ENCODE measurements at regions not wholly inside any gene's neighbourhood (a gene's known extent, or its start where the extent isn't known, plus 50 kb on each side); places are given as distances from the start of the nearest gene placed in this dataset.

DNA sequence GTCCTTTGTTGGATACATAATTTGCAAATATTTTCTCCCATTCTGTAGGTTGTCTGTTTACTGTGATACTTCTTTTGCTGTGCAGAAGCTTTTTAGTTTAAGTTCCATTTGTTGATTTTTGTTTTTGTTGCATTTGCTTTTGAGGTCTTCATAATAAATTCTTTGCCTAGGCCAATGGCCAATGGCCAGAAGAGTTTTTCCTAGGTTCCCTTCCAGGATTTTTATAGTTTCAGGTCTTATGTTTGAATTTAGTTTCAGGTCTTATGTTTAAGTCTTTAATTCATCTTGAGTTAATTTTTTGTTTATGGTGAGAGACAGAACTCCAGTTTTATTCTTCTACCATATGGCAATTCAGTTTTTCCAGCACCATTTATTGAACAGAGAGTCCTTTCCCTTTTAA is 90.1 kb upstream of the GOT2 start:
- no peak for ATAC-seq
- Histone ChIP-seq H3K4me3 (no peak overlapping the region), H3K4me2 (no peak overlapping the region), H3K27ac (no peak overlapping the region), H3K9me3 (0 out of 3 replicates have a peak, but pooled peaks cover 3% of the 10 kb centered on the region), H3K4me1 (no peaks in the 10 kb centered on the region)
- FAIRE-seq = no peak
- ChIA-PET CTCF (interaction anchor here (5.1 kb wide), 1 partner anchor 10 kb away, joined by 21 read pairs; no protein-coding TSS in a partner anchor), POLR2A (no interaction called here)
- DNase-seq (ENCODE audit: low read depth in 1 of 2, low spot score in 1 of 2) = no peak
- TF ChIP-seq ZC3H11A (IDR thresholded peaks at IDR 0.05) (no peak), CEBPB (IDR thresholded peaks at IDR 0.05) (no peak), GATA3 (IDR thresholded peaks at IDR 0.05; ENCODE audit: borderline replicate concordance) (no peak), HOXA7 (CRISPR knock-in tag; IDR thresholded peaks at IDR 0.05) (no peak), TFCP2L1 (CRISPR knock-in tag; IDR thresholded peaks at IDR 0.05) (no peak), ZFP36 (IDR thresholded peaks at IDR 0.05; ENCODE audit: borderline replicate concordance, partially characterized antibody) (no peak), PHF8 (IDR thresholded peaks at IDR 0.05; ENCODE audit: borderline replicate concordance, low read depth) (no peak), HOXB5 (CRISPR knock-in tag; IDR thresholded peaks at IDR 0.05) (no peak), ZSCAN20 (CRISPR knock-in tag; IDR thresholded peaks at IDR 0.05) (no peak), NFE2L2 (conservative IDR thresholded peaks at IDR 0.05; ENCODE audit: low read length) (no peak), RARB (CRISPR knock-in tag; IDR thresholded peaks at IDR 0.05) (no peak)
- TF ChIP-seq, protein P1, sequence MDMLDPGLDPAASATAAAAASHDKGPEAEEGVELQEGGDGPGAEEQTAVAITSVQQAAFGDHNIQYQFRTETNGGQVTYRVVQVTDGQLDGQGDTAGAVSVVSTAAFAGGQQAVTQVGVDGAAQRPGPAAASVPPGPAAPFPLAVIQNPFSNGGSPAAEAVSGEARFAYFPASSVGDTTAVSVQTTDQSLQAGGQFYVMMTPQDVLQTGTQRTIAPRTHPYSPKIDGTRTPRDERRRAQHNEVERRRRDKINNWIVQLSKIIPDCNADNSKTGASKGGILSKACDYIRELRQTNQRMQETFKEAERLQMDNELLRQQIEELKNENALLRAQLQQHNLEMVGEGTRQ (IDR thresholded peaks at IDR 0.05) = no peak
- TF ChIP-seq, protein P2, sequence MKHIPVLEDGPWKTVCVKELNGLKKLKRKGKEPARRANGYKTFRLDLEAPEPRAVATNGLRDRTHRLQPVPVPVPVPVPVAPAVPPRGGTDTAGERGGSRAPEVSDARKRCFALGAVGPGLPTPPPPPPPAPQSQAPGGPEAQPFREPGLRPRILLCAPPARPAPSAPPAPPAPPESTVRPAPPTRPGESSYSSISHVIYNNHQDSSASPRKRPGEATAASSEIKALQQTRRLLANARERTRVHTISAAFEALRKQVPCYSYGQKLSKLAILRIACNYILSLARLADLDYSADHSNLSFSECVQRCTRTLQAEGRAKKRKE (CRISPR knock-in tag; IDR thresholded peaks at IDR 0.05; ENCODE audit: low read depth) = no peak
- TF ChIP-seq, protein P3, sequence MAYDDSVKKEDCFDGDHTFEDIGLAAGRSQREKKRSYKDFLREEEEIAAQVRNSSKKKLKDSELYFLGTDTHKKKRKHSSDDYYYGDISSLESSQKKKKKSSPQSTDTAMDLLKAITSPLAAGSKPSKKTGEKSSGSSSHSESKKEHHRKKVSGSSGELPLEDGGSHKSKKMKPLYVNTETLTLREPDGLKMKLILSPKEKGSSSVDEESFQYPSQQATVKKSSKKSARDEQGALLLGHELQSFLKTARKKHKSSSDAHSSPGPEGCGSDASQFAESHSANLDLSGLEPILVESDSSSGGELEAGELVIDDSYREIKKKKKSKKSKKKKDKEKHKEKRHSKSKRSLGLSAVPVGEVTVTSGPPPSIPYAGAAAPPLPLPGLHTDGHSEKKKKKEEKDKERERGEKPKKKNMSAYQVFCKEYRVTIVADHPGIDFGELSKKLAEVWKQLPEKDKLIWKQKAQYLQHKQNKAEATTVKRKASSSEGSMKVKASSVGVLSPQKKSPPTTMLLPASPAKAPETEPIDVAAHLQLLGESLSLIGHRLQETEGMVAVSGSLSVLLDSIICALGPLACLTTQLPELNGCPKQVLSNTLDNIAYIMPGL (CRISPR knock-in tag; IDR thresholded peaks at IDR 0.05; ENCODE audit: borderline replicate concordance) = no peak

DNA sequence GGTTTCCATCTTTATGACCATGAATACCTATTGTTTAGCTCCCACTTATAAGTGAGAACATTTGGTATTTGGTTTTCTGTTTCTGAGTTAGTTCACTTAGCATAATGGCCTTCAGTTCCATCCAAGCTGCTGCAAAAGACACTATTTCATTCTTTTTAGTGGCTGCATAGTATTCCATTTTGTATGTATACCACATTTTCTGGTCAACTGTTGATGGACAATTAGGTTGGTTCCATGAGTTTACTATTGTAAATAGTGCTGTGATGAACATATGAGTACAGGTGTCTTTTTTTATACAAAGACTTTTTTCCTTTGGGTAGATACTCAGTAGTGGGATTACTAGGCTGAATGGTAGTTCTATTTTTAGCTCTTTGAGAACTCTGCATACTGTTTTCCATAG is 87.8 kb upstream of the GOT2 start:
- DNase-seq (ENCODE audit: low read depth in 1 of 2, low spot score in 1 of 2) (no peak), ATAC-seq (no peak), FAIRE-seq (no peak)
- POLR2A ChIA-PET = no interaction called here
- Histone ChIP-seq H3K9me3 (0 out of 3 replicates have a peak, but pooled peaks cover 3% of the 10 kb centered on the region), H3K4me1 (no peaks in the 10 kb centered on the region), H3K4me3 (no peak overlapping the region), H3K4me2 (no peak overlapping the region), H3K27ac (no peak overlapping the region)
- TF ChIP-seq, protein P4, sequence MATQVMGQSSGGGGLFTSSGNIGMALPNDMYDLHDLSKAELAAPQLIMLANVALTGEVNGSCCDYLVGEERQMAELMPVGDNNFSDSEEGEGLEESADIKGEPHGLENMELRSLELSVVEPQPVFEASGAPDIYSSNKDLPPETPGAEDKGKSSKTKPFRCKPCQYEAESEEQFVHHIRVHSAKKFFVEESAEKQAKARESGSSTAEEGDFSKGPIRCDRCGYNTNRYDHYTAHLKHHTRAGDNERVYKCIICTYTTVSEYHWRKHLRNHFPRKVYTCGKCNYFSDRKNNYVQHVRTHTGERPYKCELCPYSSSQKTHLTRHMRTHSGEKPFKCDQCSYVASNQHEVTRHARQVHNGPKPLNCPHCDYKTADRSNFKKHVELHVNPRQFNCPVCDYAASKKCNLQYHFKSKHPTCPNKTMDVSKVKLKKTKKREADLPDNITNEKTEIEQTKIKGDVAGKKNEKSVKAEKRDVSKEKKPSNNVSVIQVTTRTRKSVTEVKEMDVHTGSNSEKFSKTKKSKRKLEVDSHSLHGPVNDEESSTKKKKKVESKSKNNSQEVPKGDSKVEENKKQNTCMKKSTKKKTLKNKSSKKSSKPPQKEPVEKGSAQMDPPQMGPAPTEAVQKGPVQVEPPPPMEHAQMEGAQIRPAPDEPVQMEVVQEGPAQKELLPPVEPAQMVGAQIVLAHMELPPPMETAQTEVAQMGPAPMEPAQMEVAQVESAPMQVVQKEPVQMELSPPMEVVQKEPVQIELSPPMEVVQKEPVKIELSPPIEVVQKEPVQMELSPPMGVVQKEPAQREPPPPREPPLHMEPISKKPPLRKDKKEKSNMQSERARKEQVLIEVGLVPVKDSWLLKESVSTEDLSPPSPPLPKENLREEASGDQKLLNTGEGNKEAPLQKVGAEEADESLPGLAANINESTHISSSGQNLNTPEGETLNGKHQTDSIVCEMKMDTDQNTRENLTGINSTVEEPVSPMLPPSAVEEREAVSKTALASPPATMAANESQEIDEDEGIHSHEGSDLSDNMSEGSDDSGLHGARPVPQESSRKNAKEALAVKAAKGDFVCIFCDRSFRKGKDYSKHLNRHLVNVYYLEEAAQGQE (IDR thresholded peaks at IDR 0.05) = no peak
- TF ChIP-seq ZNF302 (CRISPR knock-in tag; IDR thresholded peaks at IDR 0.05) (no peak), RAD21 (conservative IDR thresholded peaks at IDR 0.05 in 1 of 2, IDR thresholded peaks at IDR 0.05 in 1 of 2) (no peak), HOXB13 (CRISPR knock-in tag; IDR thresholded peaks at IDR 0.05; ENCODE audit: low read depth) (no peak), JUN (IDR thresholded peaks at IDR 0.05) (no peak), NFE2L2 (conservative IDR thresholded peaks at IDR 0.05; ENCODE audit: low read length) (no peak), HOXA7 (CRISPR knock-in tag; IDR thresholded peaks at IDR 0.05) (no peak)
- CTCF ChIA-PET = no interaction called here
